ENCODE measurements at regions not wholly inside any gene's neighbourhood (a gene's known extent, or its start where the extent isn't known, plus 50 kb on each side); places are given as distances from the start of the nearest gene placed in this dataset.

DNA sequence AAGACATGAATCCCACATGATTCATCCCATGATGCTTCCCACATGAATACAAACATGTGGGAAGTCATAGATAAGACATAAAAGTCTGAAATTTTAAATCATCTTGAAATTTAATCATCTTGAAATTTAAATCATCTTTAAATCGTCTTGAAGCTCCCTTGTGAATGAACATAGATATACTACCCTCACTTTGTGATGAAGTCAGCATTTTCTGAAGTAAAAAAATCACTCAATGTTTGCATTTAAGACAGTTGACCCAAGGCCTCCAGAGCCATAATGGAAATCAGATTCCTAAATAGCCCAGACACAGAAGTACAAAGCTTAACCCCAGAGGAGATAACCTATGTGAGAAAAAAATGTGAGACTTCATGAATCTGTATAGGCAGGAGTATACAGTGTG, 279.4 kb downstream of the ZBBX start:
- Histone ChIP-seq H3K4me3 (ENCODE audit: low read depth in 2 of 2, low read length in 2 of 2) (no peak overlapping the region), H3K27me3 (ENCODE audit: control insufficient read depth, insufficient read depth, low read length) (no peaks in the 10 kb centered on the region), H3K27ac (ENCODE audit: low read length) (no peak overlapping the region), H3K4me1 (ENCODE audit: control insufficient read depth, insufficient read depth, low read length) (no peaks in the 10 kb centered on the region), H3K36me3 (ENCODE audit: control insufficient read depth, insufficient read depth, low read length) (no peaks in the 10 kb centered on the region), H3K9me3 (ENCODE audit: control insufficient read depth, insufficient read depth, low read depth, low read length) (no peaks in the 10 kb centered on the region)
- no peak for DNase-seq (ENCODE audit: low read depth, low spot score)
- intact Hi-C loops (cut with micrococcal nuclease; ENCODE audit: unreplicated experiment) = no loop called here
- in situ Hi-C loops (cut with HindIII; ENCODE audit: low pct_unique_long_range_greater_than_20kb, low sequenced_read_pairs) = no loop called here
- TF ChIP-seq, protein P1, sequence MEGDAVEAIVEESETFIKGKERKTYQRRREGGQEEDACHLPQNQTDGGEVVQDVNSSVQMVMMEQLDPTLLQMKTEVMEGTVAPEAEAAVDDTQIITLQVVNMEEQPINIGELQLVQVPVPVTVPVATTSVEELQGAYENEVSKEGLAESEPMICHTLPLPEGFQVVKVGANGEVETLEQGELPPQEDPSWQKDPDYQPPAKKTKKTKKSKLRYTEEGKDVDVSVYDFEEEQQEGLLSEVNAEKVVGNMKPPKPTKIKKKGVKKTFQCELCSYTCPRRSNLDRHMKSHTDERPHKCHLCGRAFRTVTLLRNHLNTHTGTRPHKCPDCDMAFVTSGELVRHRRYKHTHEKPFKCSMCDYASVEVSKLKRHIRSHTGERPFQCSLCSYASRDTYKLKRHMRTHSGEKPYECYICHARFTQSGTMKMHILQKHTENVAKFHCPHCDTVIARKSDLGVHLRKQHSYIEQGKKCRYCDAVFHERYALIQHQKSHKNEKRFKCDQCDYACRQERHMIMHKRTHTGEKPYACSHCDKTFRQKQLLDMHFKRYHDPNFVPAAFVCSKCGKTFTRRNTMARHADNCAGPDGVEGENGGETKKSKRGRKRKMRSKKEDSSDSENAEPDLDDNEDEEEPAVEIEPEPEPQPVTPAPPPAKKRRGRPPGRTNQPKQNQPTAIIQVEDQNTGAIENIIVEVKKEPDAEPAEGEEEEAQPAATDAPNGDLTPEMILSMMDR (IDR thresholded peaks at IDR 0.05) = no peak
- TF ChIP-seq, protein P2, sequence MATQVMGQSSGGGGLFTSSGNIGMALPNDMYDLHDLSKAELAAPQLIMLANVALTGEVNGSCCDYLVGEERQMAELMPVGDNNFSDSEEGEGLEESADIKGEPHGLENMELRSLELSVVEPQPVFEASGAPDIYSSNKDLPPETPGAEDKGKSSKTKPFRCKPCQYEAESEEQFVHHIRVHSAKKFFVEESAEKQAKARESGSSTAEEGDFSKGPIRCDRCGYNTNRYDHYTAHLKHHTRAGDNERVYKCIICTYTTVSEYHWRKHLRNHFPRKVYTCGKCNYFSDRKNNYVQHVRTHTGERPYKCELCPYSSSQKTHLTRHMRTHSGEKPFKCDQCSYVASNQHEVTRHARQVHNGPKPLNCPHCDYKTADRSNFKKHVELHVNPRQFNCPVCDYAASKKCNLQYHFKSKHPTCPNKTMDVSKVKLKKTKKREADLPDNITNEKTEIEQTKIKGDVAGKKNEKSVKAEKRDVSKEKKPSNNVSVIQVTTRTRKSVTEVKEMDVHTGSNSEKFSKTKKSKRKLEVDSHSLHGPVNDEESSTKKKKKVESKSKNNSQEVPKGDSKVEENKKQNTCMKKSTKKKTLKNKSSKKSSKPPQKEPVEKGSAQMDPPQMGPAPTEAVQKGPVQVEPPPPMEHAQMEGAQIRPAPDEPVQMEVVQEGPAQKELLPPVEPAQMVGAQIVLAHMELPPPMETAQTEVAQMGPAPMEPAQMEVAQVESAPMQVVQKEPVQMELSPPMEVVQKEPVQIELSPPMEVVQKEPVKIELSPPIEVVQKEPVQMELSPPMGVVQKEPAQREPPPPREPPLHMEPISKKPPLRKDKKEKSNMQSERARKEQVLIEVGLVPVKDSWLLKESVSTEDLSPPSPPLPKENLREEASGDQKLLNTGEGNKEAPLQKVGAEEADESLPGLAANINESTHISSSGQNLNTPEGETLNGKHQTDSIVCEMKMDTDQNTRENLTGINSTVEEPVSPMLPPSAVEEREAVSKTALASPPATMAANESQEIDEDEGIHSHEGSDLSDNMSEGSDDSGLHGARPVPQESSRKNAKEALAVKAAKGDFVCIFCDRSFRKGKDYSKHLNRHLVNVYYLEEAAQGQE (IDR thresholded peaks at IDR 0.05; ENCODE audit: insufficient read depth in 1 of 2, low read depth in 2 of 2, low read length in 1 of 2) = no peak
- TF ChIP-seq POLR2AphosphoS5 (IDR thresholded peaks at IDR 0.05; ENCODE audit: low read depth, low read length) (no peak), TCF7L2 (IDR thresholded peaks at IDR 0.05; ENCODE audit: low read depth, low read length) (no peak), SIN3A (IDR thresholded peaks at IDR 0.05; ENCODE audit: borderline replicate concordance, insufficient read depth, low read depth, low read length) (no peak)
- ChIA-PET POLR2A (no interaction called here), CTCF (no interaction called here)
- no peak for ATAC-seq
- no TSS peak for BruUV-seq (replicated peaks)

DNA sequence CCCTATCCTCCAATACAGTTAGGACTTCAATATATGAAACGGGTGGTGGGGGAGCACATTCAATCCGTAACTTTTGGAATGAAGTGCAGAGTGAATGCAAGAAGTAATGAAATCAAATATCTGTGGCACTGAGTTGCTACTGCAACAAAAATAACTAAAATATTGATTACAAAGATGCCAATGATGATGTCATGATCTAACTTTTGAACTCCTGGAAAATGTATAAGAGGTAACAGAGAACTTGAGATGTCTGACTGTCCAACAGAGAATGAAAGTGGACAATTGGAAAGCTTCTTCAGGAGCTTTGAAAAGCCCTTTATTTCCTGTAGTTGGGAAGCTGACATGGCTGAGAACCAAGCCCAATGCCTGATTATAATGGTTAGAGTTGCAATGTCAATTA, 279.9 kb downstream of the ZBBX start:
- in situ Hi-C loops (cut with HindIII; ENCODE audit: low pct_unique_long_range_greater_than_20kb, low sequenced_read_pairs) = no loop called here
- POLR2A ChIA-PET = no interaction called here
- no peaks in the 10 kb centered on the region for H3K27me3 ChIP-seq (ENCODE audit: control insufficient read depth, insufficient read depth, low read length)
- intact Hi-C loops (cut with micrococcal nuclease; ENCODE audit: unreplicated experiment) = no loop called here
- H3K9me3 ChIP-seq (ENCODE audit: control insufficient read depth, insufficient read depth, low read depth, low read length) = no peaks in the 10 kb centered on the region
- ATAC-seq (no peak), DNase-seq (ENCODE audit: low read depth, low spot score) (no peak)
- no TSS peak for BruUV-seq (replicated peaks)
- CTCF ChIA-PET = no interaction called here
- no peak overlapping the region for H3K27ac ChIP-seq (ENCODE audit: low read length)
- H3K4me1 ChIP-seq (ENCODE audit: control insufficient read depth, insufficient read depth, low read length) = no peaks in the 10 kb centered on the region
- H3K4me3 ChIP-seq (ENCODE audit: low read depth in 2 of 2, low read length in 2 of 2) = no peak overlapping the region
- no peaks in the 10 kb centered on the region for H3K36me3 ChIP-seq (ENCODE audit: control insufficient read depth, insufficient read depth, low read length)
- no peak for TF ChIP-seq POLR2AphosphoS5 (IDR thresholded peaks at IDR 0.05; ENCODE audit: low read depth, low read length)
- TF ChIP-seq, protein P1 (IDR thresholded peaks at IDR 0.05) = no peak
- TF ChIP-seq SIN3A (IDR thresholded peaks at IDR 0.05; ENCODE audit: borderline replicate concordance, insufficient read depth, low read depth, low read length) = no peak
- no peak for TF ChIP-seq TCF7L2 (IDR thresholded peaks at IDR 0.05; ENCODE audit: low read depth, low read length)
- TF ChIP-seq, protein P2 (IDR thresholded peaks at IDR 0.05; ENCODE audit: insufficient read depth in 1 of 2, low read depth in 2 of 2, low read length in 1 of 2) = no peak
